B cell (primary cell): ENCODE measurements at regions not wholly inside any gene's neighbourhood (a gene's known extent, or its start where the extent isn't known, plus 50 kb on each side); places are given as distances from the start of the nearest gene placed in this dataset.

Experiments
- ATAC-seq: fragments of 200-7000 bp; cut with Tn5 transposase; one replicate; pipeline ENCODE4 v1.10.0; 2021; ENCODE audit warnings: low read depth, mild to moderate bottlenecking, moderate number of reproducible peaks, moderate library complexity
- CTCF ChIA-PET: fragments of 350-600 bp; sonication (Branson Sonifier 250); formaldehyde crosslinking; loops from one replicate; lab custom pipeline; 2021; ENCODE audit warnings: antibody characterized with exemption, inconsistent platforms; lab: Charles Lee
- POLR2A ChIA-PET: fragments of 350-600 bp; sonication (Branson Sonifier 250); formaldehyde crosslinking; loops from one replicate; lab custom pipeline; 2021; ENCODE audit warnings: antibody characterized with exemption; lab: Charles Lee
- DNase-seq: peaks from one replicate; pipeline ENCODE4 v3.0.0; 2013
- H2AFZ ChIP-seq: 2 replicates; pipeline ENCODE4 v1.6.1; 2012; ENCODE audit warnings: mild to moderate bottlenecking, low read depth, low read length; ENCODE audit not compliant: insufficient read depth, poor library complexity, severe bottlenecking
- H3K27ac ChIP-seq, 2 donors: 1 replicate in 1 of 2; 2 replicates in 1 of 2; pipeline ENCODE4 v1.5.1; 2012 to 2013; ENCODE audit warnings: low read length in 2 of 2, mild to moderate bottlenecking in 2 of 2, moderate library complexity in 1 of 2
- H3K27me3 ChIP-seq, 4 experiments: fragments of 200-600 bp in 1 of 4; sonication (generic) in 1 of 4; replicated peaks in 1 of 4; 1 replicate in 2 of 4; 2 replicates in 2 of 4; pipeline versions ENCODE4 v1.6.1 to v1.7.0; 2013 to 2016; ENCODE audit warnings: low read length in 3 of 4, mild to moderate bottlenecking in 2 of 4, mixed read lengths in 1 of 4, moderate library complexity in 1 of 4; ENCODE audit not compliant: insufficient read depth in 4 of 4, control insufficient read depth in 3 of 4; ENCODE audit errors: control extremely low read depth in 1 of 4
- H3K36me3 ChIP-seq, 2 experiments: replicated peaks in 1 of 2; 1 replicate in 1 of 2; 2 replicates in 1 of 2; pipeline versions ENCODE4 v1.6.1 to v1.7.1; 2013; ENCODE audit warnings: low read length in 1 of 2; ENCODE audit not compliant: insufficient read depth in 2 of 2, control insufficient read depth in 1 of 2; ENCODE audit errors: control extremely low read depth in 1 of 2, extremely low read depth in 1 of 2
- H3K4me1 ChIP-seq, 2 donors: fragments of 200-600 bp in 1 of 2; sonication (generic) in 1 of 2; 1 replicate in 1 of 2; 2 replicates in 1 of 2; pipeline versions ENCODE4 v1.5.1 to v1.6.1; 2013 to 2017; ENCODE audit warnings: low read length in 2 of 2; ENCODE audit not compliant: control insufficient read depth in 2 of 2, insufficient read depth in 2 of 2
- H3K4me2 ChIP-seq: replicated peaks from 2 replicates; pipeline ENCODE3; 2012; ENCODE audit warnings: mild to moderate bottlenecking, low read depth, low read length; ENCODE audit not compliant: poor library complexity, severe bottlenecking
- H3K4me3 ChIP-seq, 5 experiments: fragments of 200-600 bp in 1 of 5; sonication (generic) in 1 of 5; 1 replicate in 3 of 5; 2 replicates in 2 of 5; pipeline versions ENCODE4 v1.5.1 to v1.7.0; 2011 to 2016; ENCODE audit warnings: low read length in 4 of 5, mild to moderate bottlenecking in 4 of 5, low read depth in 2 of 5, control low read depth in 1 of 5, moderate library complexity in 1 of 5; ENCODE audit not compliant: insufficient read depth in 1 of 5; ENCODE audit errors: control extremely low read depth in 1 of 5, extremely low read depth in 1 of 5
- H3K79me2 ChIP-seq: fragments of 200-600 bp; sonication (generic); one replicate; pipeline ENCODE4 v1.6.0; 2016; ENCODE audit warnings: low read length; ENCODE audit not compliant: control insufficient read depth, insufficient read depth
- H3K9ac ChIP-seq: fragments of 200-600 bp; sonication (generic); 2 replicates; pipeline ENCODE4 v1.6.1; 2017; ENCODE audit warnings: mild to moderate bottlenecking, low read length, moderate library complexity
- H3K9me3 ChIP-seq, 3 donors: one replicate each; pipeline versions ENCODE4 v1.6.1 to v1.7.1; 2013; ENCODE audit warnings: low read length in 2 of 3; ENCODE audit not compliant: control insufficient read depth in 2 of 3, insufficient read depth in 1 of 3; ENCODE audit errors: control extremely low read depth in 1 of 3
- H4K20me1 ChIP-seq: 2 replicates; pipeline ENCODE4 v1.6.0; 2012; ENCODE audit warnings: mild to moderate bottlenecking, low read length; ENCODE audit not compliant: insufficient read depth, control insufficient read depth, poor library complexity, severe bottlenecking
- H3K27ac Mint-ChIP-seq: one replicate; pipeline ENCODE4 v1.8.0; 2021; ENCODE audit warnings: mixed read lengths
- H3K27me3 Mint-ChIP-seq: one replicate; pipeline ENCODE4 v1.8.0; 2021; ENCODE audit warnings: mixed read lengths
- H3K4me1 Mint-ChIP-seq: one replicate; pipeline ENCODE4 v1.8.0; 2021; ENCODE audit warnings: mixed read lengths
- H3K4me3 Mint-ChIP-seq: one replicate; pipeline ENCODE4 v1.8.0; 2021; ENCODE audit warnings: mixed read lengths
- H3K9me3 Mint-ChIP-seq: one replicate; pipeline ENCODE4 v1.8.0; 2022; ENCODE audit warnings: mixed read lengths; ENCODE audit not compliant: insufficient read depth
- EZH2 ChIP-seq: IDR thresholded peaks from 2 replicates; pipeline ENCODE4 v1.6.1; 2012; ENCODE audit warnings: borderline replicate concordance, low read depth, mild to moderate bottlenecking, moderate library complexity, low read length; ENCODE audit not compliant: insufficient read depth, poor library complexity, severe bottlenecking
- intact Hi-C: fragments of 100-400 bp; cut with micrococcal nuclease; formaldehyde crosslinking; loops from one replicate; pipeline ENCODE4 v1.10.0; 2022
- TF ChIP-seq, protein P1 (sequence below): fragments of 200-600 bp; IDR thresholded peaks from one replicate; pipeline ENCODE4 v1.8.0; 2022; ENCODE audit warnings: antibody characterized with exemption, mild to moderate bottlenecking

- ATAC-seq (no peak), DNase-seq (no peak)
- H3K36me3 ChIP-seq: no peaks in the 10 kb centered on the region
- H3K27me3 Mint-ChIP-seq: no peaks in the 10 kb centered on the region
- intact Hi-C loops: no loop called here
- H3K79me2 ChIP-seq: no peaks in the 10 kb centered on the region
- H3K4me1 Mint-ChIP-seq: no peaks in the 10 kb centered on the region
- H3K27ac ChIP-seq: no peak overlapping the region
- H3K9me3 ChIP-seq: no peaks in the 10 kb centered on the region
- no peak overlapping the region for H3K4me2 ChIP-seq
- H3K9me3 Mint-ChIP-seq: no peaks in the 10 kb centered on the region
- ChIA-PET POLR2A (no interaction called here), CTCF (no interaction called here)
- H3K27ac Mint-ChIP-seq: no peak overlapping the region
- no peaks in the 10 kb centered on the region for H4K20me1 ChIP-seq
- no peak overlapping the region for H3K4me3 Mint-ChIP-seq
- no peak overlapping the region for H3K4me3 ChIP-seq
- no peak overlapping the region for H2AFZ ChIP-seq
- H3K4me1 ChIP-seq: no peaks in the 10 kb centered on the region
- H3K9ac ChIP-seq: no peak overlapping the region
- no peaks in the 10 kb centered on the region for H3K27me3 ChIP-seq
- TF ChIP-seq, protein P1, sequence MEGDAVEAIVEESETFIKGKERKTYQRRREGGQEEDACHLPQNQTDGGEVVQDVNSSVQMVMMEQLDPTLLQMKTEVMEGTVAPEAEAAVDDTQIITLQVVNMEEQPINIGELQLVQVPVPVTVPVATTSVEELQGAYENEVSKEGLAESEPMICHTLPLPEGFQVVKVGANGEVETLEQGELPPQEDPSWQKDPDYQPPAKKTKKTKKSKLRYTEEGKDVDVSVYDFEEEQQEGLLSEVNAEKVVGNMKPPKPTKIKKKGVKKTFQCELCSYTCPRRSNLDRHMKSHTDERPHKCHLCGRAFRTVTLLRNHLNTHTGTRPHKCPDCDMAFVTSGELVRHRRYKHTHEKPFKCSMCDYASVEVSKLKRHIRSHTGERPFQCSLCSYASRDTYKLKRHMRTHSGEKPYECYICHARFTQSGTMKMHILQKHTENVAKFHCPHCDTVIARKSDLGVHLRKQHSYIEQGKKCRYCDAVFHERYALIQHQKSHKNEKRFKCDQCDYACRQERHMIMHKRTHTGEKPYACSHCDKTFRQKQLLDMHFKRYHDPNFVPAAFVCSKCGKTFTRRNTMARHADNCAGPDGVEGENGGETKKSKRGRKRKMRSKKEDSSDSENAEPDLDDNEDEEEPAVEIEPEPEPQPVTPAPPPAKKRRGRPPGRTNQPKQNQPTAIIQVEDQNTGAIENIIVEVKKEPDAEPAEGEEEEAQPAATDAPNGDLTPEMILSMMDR: no peak
- no peak for TF ChIP-seq EZH2
Observed at GRCh38 chr6:95959261-95959660, 56.5 kb upstream of the FUT9 start.
